Kidney (tissue), 13 donors: ENCODE measurements at regions not wholly inside any gene's neighbourhood (a gene's known extent, or its start where the extent isn't known, plus 50 kb on each side); places are given as distances from the start of the nearest gene placed in this dataset.

Experiments
- DNase-seq, 5 donors: peaks; one replicate each; pipeline ENCODE4 v3.0.0-alpha.2; 2013 to 2020
- FAIRE-seq: peaks from 2 replicates; lab custom pipeline; 2012; peaks lifted over from hg19 to GRCh38; lab: Jason Lieb, UNC
- H3K27ac ChIP-seq, 2 donors: one replicate each; pipeline ENCODE4 v1.7.0; 2013; ENCODE audit warnings: low read depth in 2 of 2, low read length in 2 of 2, inconsistent platforms in 1 of 2
- H3K27me3 ChIP-seq: one replicate; pipeline ENCODE4 v1.7.1; 2013; ENCODE audit warnings: low read length, inconsistent platforms; ENCODE audit not compliant: control insufficient read depth, insufficient read depth
- H3K36me3 ChIP-seq, 3 donors: one replicate each; pipeline versions ENCODE4 v1.7.0 to v1.7.1; 2013; ENCODE audit warnings: low read length in 3 of 3, control low read depth in 1 of 3, inconsistent platforms in 1 of 3; ENCODE audit not compliant: insufficient read depth in 3 of 3, control insufficient read depth in 2 of 3
- H3K4me1 ChIP-seq, 3 donors: one replicate each; pipeline versions ENCODE4 v1.7.0 to v1.7.1; 2013; ENCODE audit warnings: low read length in 3 of 3, inconsistent platforms in 1 of 3, low read depth in 1 of 3; ENCODE audit not compliant: control insufficient read depth in 2 of 3, insufficient read depth in 2 of 3
- H3K4me3 ChIP-seq, 3 donors: one replicate each; pipeline versions ENCODE4 v1.7.0 to v1.8.1; 2013; ENCODE audit warnings: low read length in 3 of 3, control low read depth in 1 of 3, inconsistent platforms in 1 of 3
- H3K9ac ChIP-seq, 3 donors: one replicate each; pipeline versions ENCODE4 v1.7.0 to v1.7.1; 2013; ENCODE audit warnings: low read length in 3 of 3, control low read depth in 1 of 3, inconsistent platforms in 1 of 3
- H3K9me3 ChIP-seq, 3 donors: one replicate each; pipeline versions ENCODE4 v1.7.0 to v1.7.1; 2013; ENCODE audit warnings: low read length in 3 of 3, control low read depth in 1 of 3, inconsistent platforms in 1 of 3; ENCODE audit not compliant: control insufficient read depth in 2 of 3, insufficient read depth in 1 of 3
- CTCF ChIP-seq: IDR thresholded peaks from 3 replicates; pipeline ENCODE4 v1.5.1; 2012; ENCODE audit warnings: mild to moderate bottlenecking, moderate library complexity, borderline replicate concordance; ENCODE audit not compliant: insufficient read depth; ENCODE audit errors: extremely low read depth
- intact Hi-C: fragments of 100-400 bp; cut with DNase I; formaldehyde crosslinking; loops from one replicate; pipeline ENCODE4 v1.11.1; 2022
- donor health status: control.
- donor health status: control.
- donor health status: control.
- donor health status: control.
- donor health status: control.
- donor health status: DM: yes; HTN: yes; CAD: no.
- donor health status: Normal renal cell carcinoma (clear cell type).

DNA sequence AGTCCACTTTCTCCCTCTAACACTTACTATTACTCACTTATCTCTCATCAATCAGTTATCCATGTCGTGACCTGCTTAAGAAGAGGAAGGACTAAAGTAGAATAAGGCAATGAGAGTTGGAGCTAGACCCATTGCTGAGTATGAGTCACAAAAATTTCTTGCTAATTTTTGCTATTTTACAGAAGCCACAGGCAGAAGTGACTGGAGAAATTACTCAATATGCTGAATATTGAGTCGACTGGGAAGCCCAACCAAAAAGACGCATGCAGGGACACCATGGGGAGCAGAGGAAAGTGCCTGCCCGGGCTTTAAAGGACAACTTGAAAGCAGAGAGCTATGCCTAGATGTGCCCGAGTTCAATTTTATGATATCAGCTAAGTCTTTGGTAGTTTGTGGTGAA, 115.4 kb upstream of the FOXG1 start:
- no peak overlapping the region for H3K4me3 ChIP-seq
- no peaks in the 10 kb centered on the region for H3K27me3 ChIP-seq
- no peak for TF ChIP-seq CTCF
- no peaks in the 10 kb centered on the region for H3K36me3 ChIP-seq
- no peak for FAIRE-seq
- H3K9me3 ChIP-seq: no peaks in the 10 kb centered on the region
- intact Hi-C loops: no loop called here
- H3K27ac ChIP-seq: no peak overlapping the region
- DNase-seq: no peak
- no peak overlapping the region for H3K9ac ChIP-seq
- no peaks in the 10 kb centered on the region for H3K4me1 ChIP-seq

GRCh38 chr14:28652782-28653181, 113.8 kb upstream of the FOXG1 start:
- H3K4me1 ChIP-seq: no peaks in the 10 kb centered on the region
- intact Hi-C loops: no loop called here
- FAIRE-seq (no peak), DNase-seq (no peak)
- no peaks in the 10 kb centered on the region for H3K36me3 ChIP-seq
- TF ChIP-seq CTCF: no peak
- no peak overlapping the region for H3K9ac ChIP-seq
- H3K9me3 ChIP-seq: no peaks in the 10 kb centered on the region
- H3K27me3 ChIP-seq: no peaks in the 10 kb centered on the region
- H3K4me3 ChIP-seq: no peak overlapping the region
- no peak overlapping the region for H3K27ac ChIP-seq

DNA sequence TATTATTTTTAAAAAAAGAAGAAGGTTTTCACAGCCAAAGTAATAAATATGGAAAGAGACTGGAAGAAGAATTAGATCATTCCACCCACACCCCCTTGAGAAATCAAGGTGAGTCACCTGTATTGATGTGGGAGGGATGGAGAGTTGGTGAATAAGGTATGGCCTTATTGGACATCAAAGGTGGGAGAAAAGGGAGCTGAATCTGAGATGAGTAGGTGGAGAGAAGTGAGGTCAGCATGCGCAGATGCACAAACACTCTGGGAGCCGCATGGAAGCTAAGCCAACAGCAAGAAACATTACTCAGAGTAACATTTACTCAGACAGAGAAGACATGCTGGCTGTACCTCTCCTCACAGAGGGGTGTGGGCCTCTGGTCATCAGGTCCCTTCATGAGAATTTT, 113.1 kb upstream of the FOXG1 start:
- no peak overlapping the region for H3K4me3 ChIP-seq
- no peaks in the 10 kb centered on the region for H3K36me3 ChIP-seq
- DNase-seq (no peak), FAIRE-seq (no peak)
- no peak for TF ChIP-seq CTCF
- no peak overlapping the region for H3K9ac ChIP-seq
- intact Hi-C loops: no loop called here
- H3K4me1 ChIP-seq: no peaks in the 10 kb centered on the region
- no peaks in the 10 kb centered on the region for H3K27me3 ChIP-seq
- no peak overlapping the region for H3K27ac ChIP-seq
- H3K9me3 ChIP-seq: no peaks in the 10 kb centered on the region

GRCh38 chr14:28656704-28657255, 109.8 kb upstream of the FOXG1 start:
- no peak overlapping the region for H3K4me3 ChIP-seq
- no peak for FAIRE-seq
- H3K9me3 ChIP-seq: no peaks in the 10 kb centered on the region
- intact Hi-C loops: no loop called here
- TF ChIP-seq CTCF: no peak
- H3K9ac ChIP-seq: no peak overlapping the region
- H3K36me3 ChIP-seq: no peaks in the 10 kb centered on the region
- H3K27ac ChIP-seq: no peak overlapping the region
- H3K4me1 ChIP-seq: no peaks in the 10 kb centered on the region
- H3K27me3 ChIP-seq: no peaks in the 10 kb centered on the region
- no peak for DNase-seq
